Loucy (cell line): ENCODE measurements at regions not wholly inside any gene's neighbourhood (a gene's known extent, or its start where the extent isn't known, plus 50 kb on each side); places are given as distances from the start of the nearest gene placed in this dataset.

Experiments
- H2AFZ ChIP-seq: fragments of 200-600 bp; sonication (generic); 2 replicates; pipeline ENCODE4 v1.6.0; 2016; ENCODE audit warnings: antibody characterized with exemption, mild to moderate bottlenecking, low read length, moderate library complexity
- H3F3A ChIP-seq: fragments of 200-600 bp; 2 replicates; pipeline ENCODE4 v1.6.0; 2016; ENCODE audit warnings: antibody characterized with exemption, low read depth, mild to moderate bottlenecking
- H3K27me3 ChIP-seq: fragments of 200-600 bp; sonication (generic); 2 replicates; pipeline ENCODE4 v1.6.1; 2014; ENCODE audit warnings: low read length, mild to moderate bottlenecking; ENCODE audit not compliant: insufficient read depth, poor library complexity, severe bottlenecking
- H3K36me3 ChIP-seq: fragments of 200-600 bp; sonication (generic); 2 replicates; pipeline ENCODE4 v1.6.1; 2016; ENCODE audit warnings: low read length; ENCODE audit not compliant: insufficient read depth
- H3K4me1 ChIP-seq: fragments of 200-600 bp; sonication (generic); 2 replicates; pipeline ENCODE4 v1.5.1; 2014; ENCODE audit warnings: low read length, mild to moderate bottlenecking; ENCODE audit not compliant: insufficient read depth, poor library complexity, severe bottlenecking
- H3K4me2 ChIP-seq: fragments of 200-600 bp; sonication (generic); 2 replicates; pipeline ENCODE4 v1.6.0; 2014; ENCODE audit warnings: antibody characterized with exemption, low read length, low read depth, mild to moderate bottlenecking; ENCODE audit not compliant: poor library complexity, severe bottlenecking
- H3K4me3 ChIP-seq: fragments of 200-600 bp; sonication (generic); 2 replicates; pipeline ENCODE4 v1.5.1; 2014; ENCODE audit warnings: low read length, mild to moderate bottlenecking, mixed read lengths; ENCODE audit not compliant: poor library complexity, severe bottlenecking
- H3K79me2 ChIP-seq: fragments of 200-600 bp; sonication (generic); 2 replicates; pipeline ENCODE4 v1.6.1; 2014; ENCODE audit warnings: low read length; ENCODE audit not compliant: insufficient read depth
- H3K9ac ChIP-seq: fragments of 200-600 bp; sonication (generic); 2 replicates; pipeline ENCODE4 v1.6.0; 2014; ENCODE audit warnings: mild to moderate bottlenecking, low read depth, low read length, moderate library complexity; ENCODE audit not compliant: poor library complexity, severe bottlenecking
- H3K9me2 ChIP-seq: fragments of 200-600 bp; sonication (generic); replicated peaks from 2 replicates; pipeline ENCODE4 v1.6.1; 2016; ENCODE audit warnings: low read depth, low read length, mixed read lengths
- H3K9me3 ChIP-seq: fragments of 200-600 bp; sonication (generic); 2 replicates; pipeline ENCODE4 v1.6.1; 2014; ENCODE audit warnings: mild to moderate bottlenecking, antibody characterized with exemption, low read length, low read depth; ENCODE audit not compliant: insufficient read depth
- H4K20me1 ChIP-seq: fragments of 200-600 bp; sonication (generic); 2 replicates; pipeline ENCODE4 v1.6.0; 2014; ENCODE audit warnings: antibody characterized with exemption, low read length, mild to moderate bottlenecking; ENCODE audit not compliant: insufficient read depth, poor library complexity, severe bottlenecking
- EZH2phosphoT487 ChIP-seq: fragments of 200-600 bp; IDR thresholded peaks from 2 replicates; pipeline ENCODE4 v1.6.1; 2018; ENCODE audit warnings: antibody characterized with exemption, mild to moderate bottlenecking, moderate library complexity, borderline replicate concordance
- TF ChIP-seq, protein P1 (sequence below): fragments of 200-600 bp; sonication (generic); conservative IDR thresholded peaks from 2 replicates; pipeline ENCODE4 v1.5.1; 2014; ENCODE audit warnings: mild to moderate bottlenecking, antibody characterized with exemption, low read length

DNA sequence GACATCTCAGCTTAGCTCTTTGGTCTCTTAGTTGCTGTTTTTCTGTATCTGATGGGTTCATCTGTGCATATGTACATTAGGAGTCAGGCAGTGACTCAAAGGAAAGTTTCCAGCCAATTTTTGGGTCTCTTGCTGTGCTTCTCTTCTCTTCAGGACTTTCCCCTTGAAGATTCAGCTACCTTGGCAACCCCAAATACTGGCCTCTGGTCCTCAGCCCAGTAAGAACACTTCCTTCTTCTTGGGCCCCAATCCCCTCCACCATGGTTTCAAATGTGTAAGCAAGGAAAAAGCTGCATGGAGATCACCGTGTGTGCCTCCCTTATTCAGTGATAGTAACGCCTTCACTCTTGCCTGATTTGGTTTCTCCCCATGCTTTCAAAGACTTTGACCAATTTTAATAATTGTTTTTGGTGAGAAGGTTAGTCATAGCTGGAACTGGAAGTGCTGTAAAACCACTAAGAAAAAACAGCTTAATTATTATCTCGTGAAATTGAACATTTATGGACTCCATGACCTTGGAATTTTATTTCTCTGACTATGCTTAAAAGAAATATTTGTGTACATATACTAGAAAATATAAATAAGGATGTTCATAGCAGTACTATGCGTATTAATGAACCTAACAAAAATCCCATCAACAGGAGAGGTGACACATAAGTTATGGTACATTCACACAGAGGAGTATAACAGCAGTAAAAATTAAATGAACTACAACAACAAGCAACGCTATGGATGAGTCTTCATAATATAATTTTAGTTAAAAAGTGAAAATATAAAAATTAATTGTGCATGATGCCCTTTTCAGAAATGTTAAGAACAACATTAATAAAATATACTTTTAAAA lies 125.3 kb upstream of the BCL6 start:
- Histone ChIP-seq H4K20me1 (no peaks in the 10 kb centered on the region), H3F3A (no peaks in the 10 kb centered on the region), H3K36me3 (no peaks in the 10 kb centered on the region), H3K9ac (no peak overlapping the region), H3K4me1 (peaks cover 11% of the 10 kb centered on the region), H2AFZ (peak overlapping the region; percentile 42), H3K9me3 (no peaks in the 10 kb centered on the region), H3K27me3 (no peaks in the 10 kb centered on the region), H3K4me3 (no peak overlapping the region), H3K4me2 (no peak overlapping the region), H3K9me2 (no peaks in the 10 kb centered on the region), H3K79me2 (no peaks in the 10 kb centered on the region)
- TF ChIP-seq EZH2phosphoT487 = no peak
- TF ChIP-seq, protein P1, sequence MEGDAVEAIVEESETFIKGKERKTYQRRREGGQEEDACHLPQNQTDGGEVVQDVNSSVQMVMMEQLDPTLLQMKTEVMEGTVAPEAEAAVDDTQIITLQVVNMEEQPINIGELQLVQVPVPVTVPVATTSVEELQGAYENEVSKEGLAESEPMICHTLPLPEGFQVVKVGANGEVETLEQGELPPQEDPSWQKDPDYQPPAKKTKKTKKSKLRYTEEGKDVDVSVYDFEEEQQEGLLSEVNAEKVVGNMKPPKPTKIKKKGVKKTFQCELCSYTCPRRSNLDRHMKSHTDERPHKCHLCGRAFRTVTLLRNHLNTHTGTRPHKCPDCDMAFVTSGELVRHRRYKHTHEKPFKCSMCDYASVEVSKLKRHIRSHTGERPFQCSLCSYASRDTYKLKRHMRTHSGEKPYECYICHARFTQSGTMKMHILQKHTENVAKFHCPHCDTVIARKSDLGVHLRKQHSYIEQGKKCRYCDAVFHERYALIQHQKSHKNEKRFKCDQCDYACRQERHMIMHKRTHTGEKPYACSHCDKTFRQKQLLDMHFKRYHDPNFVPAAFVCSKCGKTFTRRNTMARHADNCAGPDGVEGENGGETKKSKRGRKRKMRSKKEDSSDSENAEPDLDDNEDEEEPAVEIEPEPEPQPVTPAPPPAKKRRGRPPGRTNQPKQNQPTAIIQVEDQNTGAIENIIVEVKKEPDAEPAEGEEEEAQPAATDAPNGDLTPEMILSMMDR = no peak

DNA sequence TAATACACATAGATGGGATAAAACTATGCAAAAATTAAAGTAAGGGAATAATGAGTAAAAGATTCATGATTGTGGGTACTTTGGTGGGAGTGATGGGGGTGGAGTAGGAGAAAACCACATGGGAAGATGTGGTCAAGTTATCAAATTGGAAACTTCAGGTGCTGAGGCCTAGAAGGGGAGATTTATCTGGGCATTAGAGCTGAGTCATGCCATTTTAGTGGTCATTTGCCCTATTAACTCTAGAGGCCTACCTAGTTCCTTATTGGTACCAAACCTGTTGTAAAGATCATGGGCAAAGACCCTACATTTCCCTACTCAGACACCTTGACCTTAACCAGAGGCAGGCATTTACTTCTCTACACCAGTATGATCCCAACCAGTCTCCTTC lies 125.9 kb upstream of the BCL6 start:
- TF ChIP-seq, protein P1 = no peak
- no peak for TF ChIP-seq EZH2phosphoT487
- Histone ChIP-seq H4K20me1 (no peaks in the 10 kb centered on the region), H3K27me3 (no peaks in the 10 kb centered on the region), H3K36me3 (no peaks in the 10 kb centered on the region), H3K9me2 (no peaks in the 10 kb centered on the region), H3K4me1 (peaks cover 11% of the 10 kb centered on the region), H3F3A (no peaks in the 10 kb centered on the region), H3K4me2 (no peak overlapping the region), H3K9ac (no peak overlapping the region), H3K79me2 (no peaks in the 10 kb centered on the region), H3K9me3 (no peaks in the 10 kb centered on the region), H2AFZ (no peak overlapping the region), H3K4me3 (no peak overlapping the region)

DNA sequence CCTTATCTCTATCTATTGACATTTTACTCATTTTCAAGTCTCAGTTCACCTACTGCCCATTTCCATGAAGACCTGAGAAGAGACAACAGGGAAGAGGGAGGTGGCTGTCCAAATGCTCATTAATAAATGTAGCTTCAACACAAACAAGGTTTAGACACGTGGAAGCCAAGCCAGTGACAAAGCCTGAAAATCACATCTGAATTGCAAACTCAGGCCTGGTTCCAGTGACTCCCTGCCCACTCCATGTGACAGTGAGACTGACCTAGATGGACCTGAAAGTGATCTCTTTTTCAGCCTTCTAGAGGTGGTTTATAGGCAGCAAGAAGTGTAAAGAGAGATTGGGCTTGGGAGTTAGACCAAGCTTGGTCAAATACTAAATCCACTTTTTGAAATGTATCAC lies 126.6 kb upstream of the BCL6 start:
- Histone ChIP-seq H3K9me3 (no peaks in the 10 kb centered on the region), H3K4me3 (no peak overlapping the region), H2AFZ (no peak overlapping the region), H3K4me1 (peaks cover 11% of the 10 kb centered on the region), H3K9me2 (no peaks in the 10 kb centered on the region), H3K79me2 (no peaks in the 10 kb centered on the region), H3K36me3 (no peaks in the 10 kb centered on the region), H3F3A (no peaks in the 10 kb centered on the region), H3K9ac (no peak overlapping the region), H3K4me2 (no peak overlapping the region), H3K27me3 (no peaks in the 10 kb centered on the region), H4K20me1 (no peaks in the 10 kb centered on the region)
- no peak for TF ChIP-seq EZH2phosphoT487
- TF ChIP-seq, protein P1 = no peak
